ENCODE measurements at regions not wholly inside any gene's neighbourhood (a gene's known extent, or its start where the extent isn't known, plus 50 kb on each side); places are given as distances from the start of the nearest gene placed in this dataset.
A peak's percentile ranks its signal among the peaks of the same experiment; 100 is the strongest.
"Not testable (repeated sequence)": the region's sequence is repeated elsewhere in the genome, so short reads cannot be mapped to it uniquely, and the experiment has no call there.

GRCh38 chrX:121301822-121302221, 254.4 kb downstream of the GLUD2 start:
- no peak for DNase-seq (ENCODE audit: low spot score)

- DNase-seq (ENCODE audit: low spot score) = no peak
These were observed 260.0 kb downstream of the GLUD2 start for GRCh38 chrX:121307449-121307848.

- DNase-seq (ENCODE audit: low spot score) = peak; percentile 67
These were observed 260.9 kb downstream of the GLUD2 start for GRCh38 chrX:121308276-121308805.

- no peak for DNase-seq (ENCODE audit: low spot score)
These were observed 263.4 kb downstream of the GLUD2 start for GRCh38 chrX:121310820-121311219.

GRCh38 chrX:121320441-121320840, 273.0 kb downstream of the GLUD2 start:
- no peak for DNase-seq (ENCODE audit: low spot score)

- no peak for DNase-seq (ENCODE audit: low spot score)
These were observed 274.7 kb downstream of the GLUD2 start for GRCh38 chrX:121322159-121322558.

GRCh38 chrX:121323337-121323736, 275.9 kb downstream of the GLUD2 start:
- no peak for DNase-seq (ENCODE audit: low spot score)

GRCh38 chrX:121333942-121334341, 286.5 kb downstream of the GLUD2 start:
- DNase-seq (ENCODE audit: low spot score) = no peak

GRCh38 chrX:121336831-121337421, 289.5 kb downstream of the GLUD2 start:
- DNase-seq (ENCODE audit: low spot score) = no peak

GRCh38 chrX:121337816-121338215, 290.4 kb downstream of the GLUD2 start:
- DNase-seq (ENCODE audit: low spot score) = no peak

- DNase-seq (ENCODE audit: low spot score) = no peak
These were observed 301.9 kb downstream of the GLUD2 start for GRCh38 chrX:121349263-121349662.

GRCh38 chrX:121356139-121356849, 308.9 kb downstream of the GLUD2 start:
- no peak for DNase-seq (ENCODE audit: low spot score)

- no peak for DNase-seq (ENCODE audit: low spot score)
These were observed 309.4 kb downstream of the GLUD2 start for GRCh38 chrX:121356850-121357171.

GRCh38 chrX:121360280-121360679, 312.9 kb downstream of the GLUD2 start:
- DNase-seq (ENCODE audit: low spot score) = no peak

- no peak for DNase-seq (ENCODE audit: low spot score)
These were observed 318.3 kb downstream of the GLUD2 start for GRCh38 chrX:121365572-121366161.

- DNase-seq (ENCODE audit: low spot score) = peak; percentile 6
These were observed 327.1 kb downstream of the GLUD2 start for GRCh38 chrX:121374471-121374870.

GRCh38 chrX:121381915-121382314, 334.5 kb downstream of the GLUD2 start:
- not testable (repeated sequence) for DNase-seq (ENCODE audit: low spot score)

- DNase-seq (ENCODE audit: low spot score) = no peak
These were observed 342.7 kb downstream of the GLUD2 start for GRCh38 chrX:121389976-121390714.

- DNase-seq (ENCODE audit: low spot score) = no peak
These were observed 358.4 kb downstream of the GLUD2 start for GRCh38 chrX:121405826-121406225.

- DNase-seq (ENCODE audit: low spot score) = no peak
These were observed 360.2 kb downstream of the GLUD2 start for GRCh38 chrX:121407627-121408026.

GRCh38 chrX:121431514-121431913, 384.1 kb downstream of the GLUD2 start:
- DNase-seq (ENCODE audit: low spot score) = not testable (repeated sequence)

GRCh38 chrX:121433289-121433688, 385.9 kb downstream of the GLUD2 start:
- DNase-seq (ENCODE audit: low spot score) = no peak

GRCh38 chrX:121437666-121438065, 390.3 kb downstream of the GLUD2 start:
- not testable (repeated sequence) for DNase-seq (ENCODE audit: low spot score)

All from Ammon's horn (tissue), 1 donor.